RWPE1 (cell line): ENCODE measurements at regions not wholly inside any gene's neighbourhood (a gene's known extent, or its start where the extent isn't known, plus 50 kb on each side); places are given as distances from the start of the nearest gene placed in this dataset.

Experiments
- CTCF ChIA-PET: fragments of 350-600 bp; sonication (Branson Sonifier 250); formaldehyde crosslinking; extraction: SDS; loops from one replicate; lab custom pipeline; 2021; lab: Yijun Ruan, JAX
- POLR2A ChIA-PET: fragments of 400-600 bp; formaldehyde crosslinking; extraction: SDS; loops from one replicate; lab custom pipeline; 2020; ENCODE audit warnings: antibody characterized with exemption; ENCODE audit not compliant: low non-redundant PET; lab: Yijun Ruan, JAX
- DNase-seq: peaks from one replicate; pipeline ENCODE4 v3.0.0; 2012; ENCODE audit warnings: low spot score
- H3K27ac ChIP-seq: fragments of 450-650 bp; 2 replicates; pipeline ENCODE4 v1.5.1; 2017
- TF ChIP-seq, protein P1 (sequence below): fragments of 450-650 bp; conservative IDR thresholded peaks from 2 replicates; pipeline ENCODE4 v1.5.1; 2017; ENCODE audit warnings: low read depth, mild to moderate bottlenecking

DNA sequence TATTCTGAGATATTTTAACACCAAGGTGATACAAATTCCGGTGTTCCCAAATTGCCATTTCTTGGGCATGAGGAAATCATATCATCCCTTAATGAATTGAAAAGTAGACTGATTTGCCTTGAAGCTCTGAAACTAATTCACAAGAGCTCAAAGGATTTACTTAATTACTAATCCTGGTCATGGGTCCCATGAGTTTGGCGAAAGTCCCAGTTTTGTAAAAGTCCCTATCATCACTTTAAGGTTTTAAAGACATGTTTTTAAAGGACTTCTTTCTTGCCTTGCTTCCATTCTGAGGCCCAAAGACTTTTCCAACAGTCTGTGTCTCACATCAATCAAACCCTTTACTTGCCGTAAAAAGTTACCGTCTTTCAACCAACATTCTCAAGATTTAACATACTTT is 377.9 kb downstream of the DNAJB9 start:
- H3K27ac ChIP-seq = no peak overlapping the region
- TF ChIP-seq, protein P1, sequence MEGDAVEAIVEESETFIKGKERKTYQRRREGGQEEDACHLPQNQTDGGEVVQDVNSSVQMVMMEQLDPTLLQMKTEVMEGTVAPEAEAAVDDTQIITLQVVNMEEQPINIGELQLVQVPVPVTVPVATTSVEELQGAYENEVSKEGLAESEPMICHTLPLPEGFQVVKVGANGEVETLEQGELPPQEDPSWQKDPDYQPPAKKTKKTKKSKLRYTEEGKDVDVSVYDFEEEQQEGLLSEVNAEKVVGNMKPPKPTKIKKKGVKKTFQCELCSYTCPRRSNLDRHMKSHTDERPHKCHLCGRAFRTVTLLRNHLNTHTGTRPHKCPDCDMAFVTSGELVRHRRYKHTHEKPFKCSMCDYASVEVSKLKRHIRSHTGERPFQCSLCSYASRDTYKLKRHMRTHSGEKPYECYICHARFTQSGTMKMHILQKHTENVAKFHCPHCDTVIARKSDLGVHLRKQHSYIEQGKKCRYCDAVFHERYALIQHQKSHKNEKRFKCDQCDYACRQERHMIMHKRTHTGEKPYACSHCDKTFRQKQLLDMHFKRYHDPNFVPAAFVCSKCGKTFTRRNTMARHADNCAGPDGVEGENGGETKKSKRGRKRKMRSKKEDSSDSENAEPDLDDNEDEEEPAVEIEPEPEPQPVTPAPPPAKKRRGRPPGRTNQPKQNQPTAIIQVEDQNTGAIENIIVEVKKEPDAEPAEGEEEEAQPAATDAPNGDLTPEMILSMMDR = no peak
- no peak for DNase-seq
- POLR2A ChIA-PET = no interaction called here
- CTCF ChIA-PET = no interaction called here

DNA sequence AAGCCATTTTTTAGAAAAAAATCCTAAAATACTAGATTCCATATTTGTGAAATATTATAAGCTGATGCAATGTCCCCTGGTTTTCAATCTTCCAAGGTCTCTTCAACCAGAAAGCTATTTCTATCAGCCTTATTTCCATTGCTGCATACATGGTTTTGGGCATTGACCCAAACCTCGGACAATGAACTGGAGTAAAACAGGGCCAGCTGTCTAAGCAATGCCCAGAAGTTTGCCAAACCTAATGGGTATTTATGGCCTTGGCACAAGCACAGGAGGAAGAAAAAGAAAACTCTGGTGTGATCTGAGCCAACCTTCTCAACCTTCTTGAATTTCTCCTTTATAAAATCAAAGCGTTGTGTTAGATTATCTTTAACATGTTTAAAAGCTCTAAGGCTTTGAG is 402.3 kb downstream of the DNAJB9 start:
- POLR2A ChIA-PET = no interaction called here
- H3K27ac ChIP-seq = no peak overlapping the region
- TF ChIP-seq, protein P1 = no peak
- DNase-seq = no peak
- CTCF ChIA-PET = no interaction called here

DNA sequence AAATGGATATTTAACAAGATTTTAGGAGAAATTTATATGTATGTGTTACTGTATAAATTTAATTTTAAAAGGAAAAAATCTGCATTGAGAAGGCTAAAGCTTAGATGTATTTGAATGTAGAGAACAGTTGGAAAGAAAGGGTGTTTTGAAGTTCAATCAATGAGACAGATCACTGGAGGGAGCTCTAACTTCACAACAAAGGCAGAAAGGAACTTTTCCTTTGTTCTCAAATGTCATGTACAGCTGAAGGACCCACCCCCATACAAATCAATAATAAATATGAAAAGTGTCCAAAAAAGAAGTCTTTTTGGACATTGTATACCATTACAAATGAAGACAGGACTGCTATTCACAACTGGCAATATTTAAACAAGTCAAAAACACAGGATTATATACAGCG is 403.4 kb downstream of the DNAJB9 start:
- TF ChIP-seq, protein P1 = no peak

DNA sequence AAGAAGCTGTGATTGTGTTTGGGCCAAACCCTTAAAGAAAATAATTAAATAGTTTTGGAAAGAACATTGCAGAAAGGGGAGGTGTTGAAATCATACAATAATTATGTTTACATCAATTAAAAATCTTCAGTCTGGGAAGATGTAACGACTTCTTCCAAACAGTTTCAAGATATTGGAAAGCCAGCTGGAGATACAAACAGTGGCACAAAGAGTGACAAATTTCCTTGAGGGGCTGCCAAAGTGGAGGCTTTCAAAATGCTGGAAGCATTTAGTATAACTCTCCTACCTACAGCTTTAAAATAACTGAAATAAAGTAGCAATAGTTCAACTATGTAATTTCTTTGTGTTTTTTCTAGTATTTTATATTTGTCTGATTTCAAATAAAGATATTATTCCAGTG is 405.0 kb downstream of the DNAJB9 start:
- POLR2A ChIA-PET = no interaction called here
- no peak for DNase-seq

More for the DNA sequence above, 403.4 kb downstream of the DNAJB9 start:
- CTCF ChIA-PET = no interaction called here
- DNase-seq = no peak
- POLR2A ChIA-PET = no interaction called here
- H3K27ac ChIP-seq = no peak overlapping the region

DNA sequence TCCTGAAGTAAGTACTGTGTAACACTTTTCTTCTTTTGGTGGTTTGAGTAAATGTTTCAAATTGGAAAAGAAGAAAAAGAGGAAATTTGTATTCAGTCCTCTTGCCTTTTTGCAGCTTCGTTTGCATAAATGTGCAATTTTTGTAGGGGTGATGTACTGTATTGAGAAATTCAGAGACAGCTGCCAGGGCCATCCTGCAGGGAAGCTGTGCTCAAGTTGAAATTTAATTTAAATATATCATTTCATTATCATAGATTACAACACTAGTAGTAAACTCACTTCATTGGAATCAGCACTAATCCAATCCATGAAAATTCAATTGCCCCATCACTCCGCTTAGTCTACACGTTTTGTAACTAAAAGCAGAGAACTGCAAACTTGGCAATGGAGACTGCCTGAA is 415.4 kb downstream of the DNAJB9 start:
- ChIA-PET CTCF (no interaction called here), POLR2A (no interaction called here)
- DNase-seq = no peak
- TF ChIP-seq, protein P1 = no peak
- no peak overlapping the region for H3K27ac ChIP-seq

More for the DNA sequence above, 405.0 kb downstream of the DNAJB9 start:
- TF ChIP-seq, protein P1 = no peak
- CTCF ChIA-PET = no interaction called here
- no peak overlapping the region for H3K27ac ChIP-seq

DNA sequence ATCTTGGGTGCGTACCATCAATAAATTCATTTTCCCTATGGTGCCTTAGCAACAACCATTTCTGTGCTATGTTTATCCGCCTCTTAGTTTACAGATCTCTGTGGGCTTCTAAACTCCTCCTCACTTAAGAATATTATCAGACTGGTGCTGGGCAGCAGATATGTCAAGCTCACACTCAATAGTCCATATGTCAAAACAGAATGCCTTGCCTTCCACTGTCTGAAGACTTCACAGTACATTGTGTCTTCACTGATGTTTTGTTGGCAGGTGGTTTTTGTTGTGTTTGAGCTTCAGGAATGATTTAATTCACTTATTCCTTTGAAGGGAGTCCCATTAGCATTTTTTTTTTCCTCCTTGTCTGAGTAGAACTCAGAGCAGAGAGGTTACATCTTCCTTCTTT is 419.6 kb downstream of the DNAJB9 start:
- TF ChIP-seq, protein P1 = no peak
- DNase-seq = no peak
- CTCF ChIA-PET = no interaction called here
- POLR2A ChIA-PET = no interaction called here
- H3K27ac ChIP-seq = no peak overlapping the region

DNA sequence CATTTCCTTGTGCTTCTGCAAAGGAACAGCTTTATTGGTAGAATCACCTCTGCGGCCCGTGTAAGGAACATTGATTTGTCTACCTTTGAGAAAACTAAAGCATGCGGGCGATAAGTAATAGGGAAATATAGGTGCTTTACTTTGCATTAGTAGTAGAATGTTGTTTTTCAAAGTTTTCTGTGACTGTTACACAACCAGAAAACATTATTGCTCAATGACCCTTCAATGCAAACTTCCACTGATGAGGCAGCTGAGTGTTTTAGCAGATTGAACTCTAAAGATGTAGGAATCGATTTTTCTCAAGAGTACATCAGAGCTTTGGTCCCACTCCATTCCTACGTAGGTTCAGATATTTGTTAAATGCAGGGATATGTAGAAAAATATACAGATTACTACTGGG is 427.8 kb downstream of the DNAJB9 start:
- H3K27ac ChIP-seq = no peak overlapping the region
- ChIA-PET CTCF (no interaction called here), POLR2A (no interaction called here)
- no peak for DNase-seq
- TF ChIP-seq, protein P1 = no peak
